ENCODE measurements at regions not wholly inside any gene's neighbourhood (a gene's known extent, or its start where the extent isn't known, plus 50 kb on each side); places are given as distances from the start of the nearest gene placed in this dataset.

DNA sequence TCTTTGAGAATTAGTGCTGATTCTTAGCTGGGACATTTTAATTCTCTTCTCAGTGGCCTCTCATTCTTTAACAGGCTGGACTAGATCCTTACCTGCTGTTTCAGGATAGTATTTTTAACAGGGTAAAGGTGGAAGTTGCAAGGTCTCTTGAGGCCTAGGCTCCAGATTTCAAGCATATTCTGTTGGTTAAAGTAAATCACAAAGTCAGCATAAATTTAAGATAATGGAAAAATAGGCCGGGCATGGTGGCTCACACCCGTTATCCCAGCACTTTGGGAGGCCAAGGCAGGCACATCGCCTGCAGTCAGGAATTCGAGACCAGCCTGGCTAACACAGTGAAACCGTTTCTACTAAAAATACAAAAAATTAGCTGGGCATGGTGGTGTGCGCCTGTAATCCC is 1149.0 kb downstream of the EPHA7 start:
- Histone ChIP-seq H3K4me1 (no peaks in the 10 kb centered on the region), H3K4me3 (no peak overlapping the region), H3K9me3 (no peaks in the 10 kb centered on the region), H3K27me3 (no peaks in the 10 kb centered on the region), H3K27ac (no peak overlapping the region), H3K36me3 (no peaks in the 10 kb centered on the region)
- TF ChIP-seq, protein P1, sequence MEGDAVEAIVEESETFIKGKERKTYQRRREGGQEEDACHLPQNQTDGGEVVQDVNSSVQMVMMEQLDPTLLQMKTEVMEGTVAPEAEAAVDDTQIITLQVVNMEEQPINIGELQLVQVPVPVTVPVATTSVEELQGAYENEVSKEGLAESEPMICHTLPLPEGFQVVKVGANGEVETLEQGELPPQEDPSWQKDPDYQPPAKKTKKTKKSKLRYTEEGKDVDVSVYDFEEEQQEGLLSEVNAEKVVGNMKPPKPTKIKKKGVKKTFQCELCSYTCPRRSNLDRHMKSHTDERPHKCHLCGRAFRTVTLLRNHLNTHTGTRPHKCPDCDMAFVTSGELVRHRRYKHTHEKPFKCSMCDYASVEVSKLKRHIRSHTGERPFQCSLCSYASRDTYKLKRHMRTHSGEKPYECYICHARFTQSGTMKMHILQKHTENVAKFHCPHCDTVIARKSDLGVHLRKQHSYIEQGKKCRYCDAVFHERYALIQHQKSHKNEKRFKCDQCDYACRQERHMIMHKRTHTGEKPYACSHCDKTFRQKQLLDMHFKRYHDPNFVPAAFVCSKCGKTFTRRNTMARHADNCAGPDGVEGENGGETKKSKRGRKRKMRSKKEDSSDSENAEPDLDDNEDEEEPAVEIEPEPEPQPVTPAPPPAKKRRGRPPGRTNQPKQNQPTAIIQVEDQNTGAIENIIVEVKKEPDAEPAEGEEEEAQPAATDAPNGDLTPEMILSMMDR (IDR thresholded peaks at IDR 0.05), result no peak
- no peak for TF ChIP-seq POLR2A (IDR thresholded peaks at IDR 0.05)
- 91 to 94% (median 93%) methylated on average over 6 of the region's 6 CpGs for WGBS, 4 donors
- DNase-seq (no peak), ATAC-seq (no peak)
- intact Hi-C loops (cut with DNase I), result no loop called here

DNA sequence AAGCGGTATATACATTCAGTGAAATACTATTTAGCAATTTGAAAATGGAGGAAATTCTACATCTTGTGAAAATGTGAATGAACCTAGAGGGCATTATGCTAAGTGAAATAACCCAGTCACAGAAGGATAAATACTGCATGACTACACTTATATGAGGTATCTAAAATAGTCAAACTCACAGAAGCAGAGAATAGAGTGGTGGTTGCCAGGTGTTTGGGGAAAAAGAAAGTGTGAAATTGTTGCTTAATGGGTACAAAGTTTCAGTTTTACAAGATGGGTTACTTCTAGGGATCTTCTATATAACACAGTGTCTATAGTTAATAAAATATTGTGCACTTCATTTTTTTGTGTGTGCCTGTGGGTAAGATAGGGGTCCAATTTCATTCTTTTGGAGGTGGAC is 1152.0 kb downstream of the EPHA7 start:
- TF ChIP-seq POLR2A (IDR thresholded peaks at IDR 0.05), result no peak
- TF ChIP-seq, protein P1 (IDR thresholded peaks at IDR 0.05), result no peak
- intact Hi-C loops (cut with DNase I), result no loop called here
- no peak overlapping the region for H3K4me3 ChIP-seq
- no peaks in the 10 kb centered on the region for H3K27me3 ChIP-seq
- WGBS, 4 donors, result 91 to 100% (median 96%) methylated on average over 1 of the region's 1 CpG
- H3K9me3 ChIP-seq, result no peaks in the 10 kb centered on the region
- no peak overlapping the region for H3K27ac ChIP-seq
- DNase-seq (no peak), ATAC-seq (no peak)
- no peaks in the 10 kb centered on the region for H3K4me1 ChIP-seq
- H3K36me3 ChIP-seq, result no peaks in the 10 kb centered on the region

DNA sequence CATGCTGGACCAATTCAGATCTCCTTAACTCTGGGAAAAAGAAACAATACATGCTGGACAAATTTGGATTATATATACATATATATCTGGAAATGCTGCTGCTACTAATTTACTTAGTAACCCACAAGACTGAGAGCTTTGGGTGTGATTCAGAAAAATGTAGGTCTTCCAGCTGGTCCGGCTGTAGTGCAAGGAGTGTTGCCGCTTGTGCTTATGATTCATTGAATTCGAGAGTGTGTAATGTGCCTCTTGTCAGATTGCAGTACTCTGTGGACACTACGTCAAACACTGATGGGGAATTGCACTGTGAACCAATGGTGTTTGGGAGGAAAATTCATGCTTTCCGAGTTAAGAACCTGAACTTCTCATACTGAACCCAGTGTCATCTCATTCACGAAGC is 1155.5 kb downstream of the EPHA7 start:
- WGBS, 4 donors, result 65 to 77% (median 68%) methylated on average over 6 of the region's 6 CpGs
- no peaks in the 10 kb centered on the region for H3K9me3 ChIP-seq
- no peak for TF ChIP-seq POLR2A (IDR thresholded peaks at IDR 0.05)
- intact Hi-C loops (cut with DNase I), result no loop called here
- no peak overlapping the region for H3K27ac ChIP-seq
- DNase-seq, result no peak
- ATAC-seq, result no peak
- H3K4me1 ChIP-seq, result no peaks in the 10 kb centered on the region
- H3K4me3 ChIP-seq, result no peak overlapping the region
- H3K27me3 ChIP-seq, result no peaks in the 10 kb centered on the region
- no peaks in the 10 kb centered on the region for H3K36me3 ChIP-seq

DNA sequence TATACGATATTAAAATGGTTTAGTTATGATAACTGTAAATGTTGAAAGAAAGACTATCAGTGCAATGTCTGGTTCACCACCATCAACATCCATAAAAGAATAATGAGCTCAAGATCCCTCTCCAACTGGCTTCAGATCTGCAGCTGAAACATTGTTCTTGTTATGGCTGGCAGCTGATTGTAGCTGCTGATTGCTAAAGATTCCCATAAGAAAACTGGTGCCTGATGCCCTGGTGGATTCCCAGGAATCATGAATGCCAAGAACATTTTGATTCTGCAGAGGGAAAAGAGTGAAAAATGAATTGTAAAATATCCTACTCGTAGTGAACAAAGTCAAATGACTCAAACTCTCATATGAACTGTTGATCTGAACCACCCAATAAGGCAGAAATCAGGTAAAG is 1160.2 kb downstream of the EPHA7 start:
- no peak for ATAC-seq
- TF ChIP-seq, protein P1 (IDR thresholded peaks at IDR 0.05), result no peak
- no peak for TF ChIP-seq POLR2A (IDR thresholded peaks at IDR 0.05)
- WGBS, 4 donors, result 70 to 75% (median 73%) methylated on average over 2 of the region's 2 CpGs
- H3K36me3 ChIP-seq, result no peaks in the 10 kb centered on the region
- no peaks in the 10 kb centered on the region for H3K27me3 ChIP-seq
- no peak for DNase-seq
- H3K4me1 ChIP-seq, result no peaks in the 10 kb centered on the region
- no peaks in the 10 kb centered on the region for H3K9me3 ChIP-seq
- no peak overlapping the region for H3K4me3 ChIP-seq
- intact Hi-C loops (cut with DNase I), result no loop called here
- no peak overlapping the region for H3K27ac ChIP-seq

DNA sequence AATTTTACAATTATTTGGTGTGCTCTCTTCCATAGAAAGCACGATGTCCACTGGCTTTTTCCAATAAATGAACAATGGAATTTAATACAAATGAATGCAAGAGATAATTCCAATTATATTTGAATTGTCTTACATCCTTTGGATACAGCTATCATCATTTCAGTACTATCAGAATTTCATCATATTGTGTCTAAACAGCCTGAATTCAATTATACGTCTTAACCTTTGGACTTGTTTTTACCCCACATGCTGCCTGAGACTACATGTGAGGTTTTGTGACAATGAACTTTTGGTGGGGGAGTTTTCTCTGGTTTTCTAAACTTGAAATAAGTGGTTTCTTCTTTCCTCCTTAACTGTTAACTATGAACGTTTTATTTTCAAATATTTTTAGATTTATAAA is 1176.0 kb downstream of the EPHA7 start:
- Histone ChIP-seq H3K27me3 (no peaks in the 10 kb centered on the region), H3K27ac (no peak overlapping the region), H3K4me3 (no peak overlapping the region), H3K9me3 (no peaks in the 10 kb centered on the region), H3K4me1 (no peaks in the 10 kb centered on the region), H3K36me3 (no peaks in the 10 kb centered on the region)
- ATAC-seq, result no peak
- 64 to 76% (median 71%) methylated on average over 3 of the region's 3 CpGs for WGBS, 4 donors
- TF ChIP-seq, protein P1 (IDR thresholded peaks at IDR 0.05), result no peak
- TF ChIP-seq POLR2A (IDR thresholded peaks at IDR 0.05), result no peak
- DNase-seq, result no peak
- intact Hi-C loops (cut with DNase I), result no loop called here
